Calu3 (cell line): ENCODE measurements at regions not wholly inside any gene's neighbourhood (a gene's known extent, or its start where the extent isn't known, plus 50 kb on each side); places are given as distances from the start of the nearest gene placed in this dataset.

Experiments used
- BruUV-seq: library from RNA; stranded (reverse); fragments of 400-500 nt; replicated peaks from 2 replicates; lab custom pipeline; 2021; lab: Mats Ljungman, UMichigan
- CTCF ChIA-PET: fragments of 300-600 bp; sonication (Branson Sonifier 250); formaldehyde crosslinking; loops from one replicate; lab custom pipeline; 2022; ENCODE audit warnings: antibody characterized with exemption; lab: Charles Lee
- DNase-seq: peaks from one replicate; pipeline ENCODE4 v3.0.0; 2022
- H3K27ac Mint-ChIP-seq: one replicate; pipeline ENCODE4 v1.8.0; 2022; ENCODE audit warnings: mixed read lengths; ENCODE audit not compliant: unreplicated experiment
- H3K27me3 Mint-ChIP-seq: one replicate; pipeline ENCODE4 v1.8.0; 2022; ENCODE audit warnings: mixed read lengths; ENCODE audit not compliant: unreplicated experiment
- H3K36me3 Mint-ChIP-seq: one replicate; pipeline ENCODE4 v1.8.0; 2022; ENCODE audit warnings: mild to moderate bottlenecking, moderate library complexity, mixed read lengths; ENCODE audit not compliant: insufficient read depth, unreplicated experiment
- H3K4me1 Mint-ChIP-seq: one replicate; pipeline ENCODE4 v1.8.0; 2022; ENCODE audit warnings: mild to moderate bottlenecking, low read depth, mixed read lengths; ENCODE audit not compliant: unreplicated experiment
- H3K4me3 Mint-ChIP-seq: one replicate; pipeline ENCODE4 v1.8.0; 2022; ENCODE audit warnings: mild to moderate bottlenecking, low read depth, moderate library complexity, mixed read lengths; ENCODE audit not compliant: unreplicated experiment
- H3K9me3 Mint-ChIP-seq: one replicate; pipeline ENCODE4 v1.8.0; 2022; ENCODE audit warnings: low read depth, mixed read lengths; ENCODE audit not compliant: unreplicated experiment
- intact Hi-C: fragments of 100-400 bp; cut with micrococcal nuclease; formaldehyde crosslinking; loops from one replicate; pipeline ENCODE4 v1.10.0; 2022; ENCODE audit not compliant: unreplicated experiment
- TF ChIP-seq, protein P1 (sequence below): fragments of 200-600 bp; IDR thresholded peaks from one replicate; pipeline ENCODE4 v1.8.0; 2022; ENCODE audit warnings: antibody characterized with exemption; ENCODE audit not compliant: unreplicated experiment

DNA sequence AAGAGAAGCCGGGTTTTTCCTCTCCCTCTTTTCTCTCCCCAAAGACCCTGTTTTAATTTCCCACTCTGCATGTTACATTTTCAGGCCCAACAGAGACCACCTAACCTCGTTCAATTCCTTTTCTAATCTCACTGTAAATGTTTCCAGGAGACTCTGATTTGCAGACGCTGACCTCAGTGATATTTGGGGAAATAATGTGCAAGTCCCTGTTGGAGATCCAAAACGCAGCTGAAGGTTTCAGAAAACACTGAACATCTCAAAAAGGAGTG lies 386.6 kb downstream of the NPIPA8 start:
- no peaks in the 10 kb centered on the region for H3K27me3 Mint-ChIP-seq
- TF ChIP-seq, protein P1, sequence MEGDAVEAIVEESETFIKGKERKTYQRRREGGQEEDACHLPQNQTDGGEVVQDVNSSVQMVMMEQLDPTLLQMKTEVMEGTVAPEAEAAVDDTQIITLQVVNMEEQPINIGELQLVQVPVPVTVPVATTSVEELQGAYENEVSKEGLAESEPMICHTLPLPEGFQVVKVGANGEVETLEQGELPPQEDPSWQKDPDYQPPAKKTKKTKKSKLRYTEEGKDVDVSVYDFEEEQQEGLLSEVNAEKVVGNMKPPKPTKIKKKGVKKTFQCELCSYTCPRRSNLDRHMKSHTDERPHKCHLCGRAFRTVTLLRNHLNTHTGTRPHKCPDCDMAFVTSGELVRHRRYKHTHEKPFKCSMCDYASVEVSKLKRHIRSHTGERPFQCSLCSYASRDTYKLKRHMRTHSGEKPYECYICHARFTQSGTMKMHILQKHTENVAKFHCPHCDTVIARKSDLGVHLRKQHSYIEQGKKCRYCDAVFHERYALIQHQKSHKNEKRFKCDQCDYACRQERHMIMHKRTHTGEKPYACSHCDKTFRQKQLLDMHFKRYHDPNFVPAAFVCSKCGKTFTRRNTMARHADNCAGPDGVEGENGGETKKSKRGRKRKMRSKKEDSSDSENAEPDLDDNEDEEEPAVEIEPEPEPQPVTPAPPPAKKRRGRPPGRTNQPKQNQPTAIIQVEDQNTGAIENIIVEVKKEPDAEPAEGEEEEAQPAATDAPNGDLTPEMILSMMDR, result no peak
- H3K27ac Mint-ChIP-seq, result no peak overlapping the region
- no peaks in the 10 kb centered on the region for H3K36me3 Mint-ChIP-seq
- BruUV-seq, result no TSS peak
- no peak for DNase-seq
- H3K9me3 Mint-ChIP-seq, result peaks cover 3% of the 10 kb centered on the region
- no peaks in the 10 kb centered on the region for H3K4me1 Mint-ChIP-seq
- CTCF ChIA-PET, result no interaction called here
- intact Hi-C loops, result no loop called here
- H3K4me3 Mint-ChIP-seq, result no peak overlapping the region

DNA sequence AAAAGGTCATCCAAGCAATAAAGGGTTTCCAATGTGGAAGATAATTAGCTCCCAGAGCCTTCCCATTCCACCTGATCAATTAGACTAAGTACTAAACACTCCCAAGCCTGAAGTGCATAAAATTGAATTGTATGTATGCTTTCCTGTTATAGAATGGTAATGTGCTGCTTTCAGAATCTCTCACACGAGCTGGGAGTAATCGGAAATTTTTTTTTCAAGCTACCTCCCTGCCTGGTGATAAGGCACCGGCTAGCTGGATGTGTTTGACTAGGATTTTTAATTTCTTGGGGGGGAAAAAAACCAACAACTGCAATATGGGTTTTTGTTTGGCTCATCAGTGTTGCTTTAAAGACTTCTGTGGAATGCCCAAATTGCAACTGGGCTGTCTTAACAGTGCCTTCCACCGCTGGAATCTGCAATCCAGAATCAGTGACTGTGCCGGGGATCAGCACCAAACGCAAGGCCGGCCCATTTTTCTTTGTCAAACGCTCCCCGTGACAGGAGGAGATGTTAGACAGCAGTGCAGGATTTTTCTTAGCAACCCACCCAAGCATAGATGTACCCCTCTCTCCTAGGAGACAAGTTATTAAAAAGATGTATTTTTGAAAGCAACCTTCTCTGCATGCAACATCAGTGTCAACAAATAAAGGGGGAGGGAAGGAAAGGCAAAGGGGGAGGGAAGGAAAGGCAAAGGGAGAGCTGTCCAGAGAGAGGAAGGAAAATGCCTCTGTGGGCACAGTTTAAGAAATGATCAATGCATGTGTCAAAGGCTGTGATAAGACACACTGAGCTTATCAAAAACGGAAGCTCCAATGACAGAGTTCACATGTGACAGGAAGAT lies 387.2 kb downstream of the NPIPA8 start:
- H3K9me3 Mint-ChIP-seq, result peaks cover 3% of the 10 kb centered on the region
- H3K4me1 Mint-ChIP-seq, result no peaks in the 10 kb centered on the region
- no peak overlapping the region for H3K27ac Mint-ChIP-seq
- DNase-seq, result no peak
- no peaks in the 10 kb centered on the region for H3K36me3 Mint-ChIP-seq
- H3K27me3 Mint-ChIP-seq, result no peaks in the 10 kb centered on the region
- no TSS peak for BruUV-seq
- TF ChIP-seq, protein P1, result no peak
- intact Hi-C loops, result no loop called here
- no peak overlapping the region for H3K4me3 Mint-ChIP-seq
- CTCF ChIA-PET, result no interaction called here

DNA sequence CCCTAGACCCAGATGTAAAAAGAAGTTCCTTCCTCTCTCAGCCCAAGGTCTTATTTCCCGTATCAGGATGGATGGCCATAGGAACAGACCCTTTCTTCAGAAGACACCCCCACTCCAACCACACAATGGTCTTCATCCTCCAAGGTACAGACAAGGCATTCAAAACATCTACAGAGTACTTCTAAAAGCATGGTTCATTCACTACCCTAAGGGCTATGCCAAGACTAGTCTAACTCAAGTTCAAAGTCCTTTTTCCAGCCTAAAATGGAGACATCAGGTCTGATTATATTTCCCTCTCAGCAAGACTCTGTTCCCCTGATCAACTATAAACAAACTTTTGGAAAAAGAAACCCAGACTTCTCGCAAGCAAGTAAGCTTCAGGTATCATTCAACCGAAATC lies 388.9 kb downstream of the NPIPA8 start:
- intact Hi-C loops, result no loop called here
- TF ChIP-seq, protein P1, result no peak
- H3K27ac Mint-ChIP-seq, result no peak overlapping the region
- H3K4me1 Mint-ChIP-seq, result no peaks in the 10 kb centered on the region
- H3K4me3 Mint-ChIP-seq, result no peak overlapping the region
- no peaks in the 10 kb centered on the region for H3K36me3 Mint-ChIP-seq
- peaks cover 6% of the 10 kb centered on the region for H3K9me3 Mint-ChIP-seq
- no peak for DNase-seq
- CTCF ChIA-PET, result no interaction called here
- H3K27me3 Mint-ChIP-seq, result no peaks in the 10 kb centered on the region
- BruUV-seq, result no TSS peak

DNA sequence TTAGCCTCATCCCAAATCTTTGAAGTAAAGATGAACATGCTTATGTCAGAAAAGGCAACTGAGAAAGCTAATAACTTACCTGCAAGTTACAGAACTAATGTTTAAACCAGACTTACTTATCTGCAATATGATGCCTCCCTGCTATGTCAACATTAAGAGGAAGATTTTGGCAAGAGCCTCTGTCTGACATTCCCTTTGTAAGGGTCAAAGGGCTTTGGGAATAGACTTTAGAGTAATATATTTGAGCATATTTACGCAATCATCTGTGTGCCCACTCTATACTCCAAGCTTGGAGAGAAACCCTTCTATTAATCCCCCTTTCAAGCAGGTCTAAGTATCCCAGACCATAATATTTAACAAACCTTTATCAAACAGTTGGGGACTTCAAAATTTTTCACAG lies 389.4 kb downstream of the NPIPA8 start:
- DNase-seq, result no peak
- intact Hi-C loops, result no loop called here
- H3K27me3 Mint-ChIP-seq, result no peaks in the 10 kb centered on the region
- no peak overlapping the region for H3K4me3 Mint-ChIP-seq
- no peaks in the 10 kb centered on the region for H3K36me3 Mint-ChIP-seq
- no peak overlapping the region for H3K27ac Mint-ChIP-seq
- no TSS peak for BruUV-seq
- CTCF ChIA-PET, result interaction anchor here (0.6 kb wide), 1 partner anchor 16 kb away, joined by 4 read pairs; no protein-coding TSS in a partner anchor
- H3K4me1 Mint-ChIP-seq, result no peaks in the 10 kb centered on the region
- H3K9me3 Mint-ChIP-seq, result peaks cover 6% of the 10 kb centered on the region
- TF ChIP-seq, protein P1, result no peak
